Gastrocnemius medialis (tissue), 4 donors: ENCODE measurements at regions not wholly inside any gene's neighbourhood (a gene's known extent, or its start where the extent isn't known, plus 50 kb on each side); places are given as distances from the start of the nearest gene placed in this dataset.

Source experiments
- ATAC-seq, 2 donors: fragments of 150-250 bp; one replicate each; pipeline ENCODE4 v1.9.1; 2016
- DNase-seq, 2 donors: peaks; one replicate each; pipeline ENCODE4 v3.0.0-alpha.2; 2019
- H3K27ac ChIP-seq, 4 donors: fragments of 200-600 bp; sonication (generic); 1 replicate in 1 of 4; 2 replicates in 3 of 4; pipeline ENCODE4 v1.5.1; 2016 to 2018; ENCODE audit warnings: mild to moderate bottlenecking in 2 of 4, moderate library complexity in 1 of 4
- H3K27me3 ChIP-seq, 3 donors: fragments of 200-600 bp; sonication (generic) in 2 of 3; 1 replicate in 1 of 3; 2 replicates in 2 of 3; pipeline versions ENCODE4 v1.5.1 to v1.6.0; 2016 to 2019; ENCODE audit warnings: mild to moderate bottlenecking in 1 of 3, moderate library complexity in 1 of 3
- H3K36me3 ChIP-seq, 2 donors: fragments of 200-600 bp; sonication (generic) in 1 of 2; one replicate each; pipeline ENCODE4 v1.5.1; 2017 to 2018
- H3K4me1 ChIP-seq, 2 donors: fragments of 200-600 bp; sonication (generic) in 1 of 2; one replicate each; pipeline ENCODE4 v1.5.1; 2016 to 2017; ENCODE audit warnings: mild to moderate bottlenecking in 2 of 2
- H3K4me3 ChIP-seq, 4 donors: fragments of 200-600 bp; sonication (generic) in 3 of 4; 1 replicate in 1 of 4; 2 replicates in 3 of 4; pipeline ENCODE4 v1.5.1; 2016 to 2019; ENCODE audit warnings: mild to moderate bottlenecking in 2 of 4
- H3K9me3 ChIP-seq, 3 donors: fragments of 200-600 bp; sonication (generic) in 2 of 3; 1 replicate in 1 of 3; 2 replicates in 2 of 3; pipeline ENCODE4 v1.5.1; 2016 to 2019
- POLR2A ChIP-seq, 2 donors: fragments of 450-650 bp; IDR thresholded peaks; one replicate each; pipeline ENCODE4 v1.6.1; 2017; ENCODE audit warnings: antibody characterized with exemption in 2 of 2, mild to moderate bottlenecking in 2 of 2, moderate library complexity in 2 of 2
- in situ Hi-C, 4 donors: fragments of 200-750 bp; cut with MboI; loops; one replicate each; pipeline versions ENCODE4 v1.15.0 to v1.8.0; 2017; ENCODE audit warnings: low sequenced_read_pairs in 4 of 4
- intact Hi-C: fragments of 100-400 bp; cut with DNase I; formaldehyde crosslinking; loops from one replicate; pipeline ENCODE4 v1.15.1; 2023; ENCODE audit warnings: low total_unique reads
- TF ChIP-seq, protein P1 (sequence below), 5 experiments: fragments of 450-650 bp in 3 of 5; fragments of 200-600 bp in 2 of 5; sonication (generic) in 2 of 5; IDR thresholded peaks in 4 of 5; conservative IDR thresholded peaks in 1 of 5; 1 replicate in 4 of 5; 2 replicates in 1 of 5; pipeline ENCODE4 v1.5.1; 2016 to 2019; ENCODE audit warnings: antibody characterized with exemption in 5 of 5, mild to moderate bottlenecking in 3 of 5, moderate library complexity in 3 of 5

DNA sequence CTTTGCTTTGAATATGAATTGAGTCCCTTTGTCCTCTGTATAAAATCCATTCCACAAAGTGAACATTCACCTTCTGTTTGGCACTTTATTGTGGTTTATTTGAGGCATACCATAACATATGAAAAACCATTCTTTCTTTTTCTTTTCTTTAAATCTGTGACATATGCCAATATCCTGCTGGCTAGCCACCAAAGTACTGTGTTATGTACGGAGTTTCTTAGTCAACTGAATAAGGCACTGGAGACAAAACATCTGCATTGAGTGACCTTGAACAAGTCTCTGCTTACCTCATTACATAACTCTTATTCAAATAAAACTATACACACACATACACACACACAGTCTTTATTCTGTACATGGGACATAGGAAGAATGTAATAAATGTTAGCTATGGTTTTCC lies 872.8 kb downstream of the C4orf33 start:
- H3K9me3 ChIP-seq, result no peaks in the 10 kb centered on the region
- H3K36me3 ChIP-seq, result no peaks in the 10 kb centered on the region
- H3K4me1 ChIP-seq, result no peaks in the 10 kb centered on the region
- ATAC-seq (no peak), DNase-seq (no peak)
- no peaks in the 10 kb centered on the region for H3K27me3 ChIP-seq
- intact Hi-C loops, result no loop called here
- no peak overlapping the region for H3K27ac ChIP-seq
- in situ Hi-C loops, result no loop called here
- no peak overlapping the region for H3K4me3 ChIP-seq
- TF ChIP-seq, protein P1, sequence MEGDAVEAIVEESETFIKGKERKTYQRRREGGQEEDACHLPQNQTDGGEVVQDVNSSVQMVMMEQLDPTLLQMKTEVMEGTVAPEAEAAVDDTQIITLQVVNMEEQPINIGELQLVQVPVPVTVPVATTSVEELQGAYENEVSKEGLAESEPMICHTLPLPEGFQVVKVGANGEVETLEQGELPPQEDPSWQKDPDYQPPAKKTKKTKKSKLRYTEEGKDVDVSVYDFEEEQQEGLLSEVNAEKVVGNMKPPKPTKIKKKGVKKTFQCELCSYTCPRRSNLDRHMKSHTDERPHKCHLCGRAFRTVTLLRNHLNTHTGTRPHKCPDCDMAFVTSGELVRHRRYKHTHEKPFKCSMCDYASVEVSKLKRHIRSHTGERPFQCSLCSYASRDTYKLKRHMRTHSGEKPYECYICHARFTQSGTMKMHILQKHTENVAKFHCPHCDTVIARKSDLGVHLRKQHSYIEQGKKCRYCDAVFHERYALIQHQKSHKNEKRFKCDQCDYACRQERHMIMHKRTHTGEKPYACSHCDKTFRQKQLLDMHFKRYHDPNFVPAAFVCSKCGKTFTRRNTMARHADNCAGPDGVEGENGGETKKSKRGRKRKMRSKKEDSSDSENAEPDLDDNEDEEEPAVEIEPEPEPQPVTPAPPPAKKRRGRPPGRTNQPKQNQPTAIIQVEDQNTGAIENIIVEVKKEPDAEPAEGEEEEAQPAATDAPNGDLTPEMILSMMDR (IDR thresholded peaks at IDR 0.05 in 4 of 5, conservative IDR thresholded peaks at IDR 0.05 in 1 of 5), result no peak
- TF ChIP-seq POLR2A (IDR thresholded peaks at IDR 0.05), result no peak

DNA sequence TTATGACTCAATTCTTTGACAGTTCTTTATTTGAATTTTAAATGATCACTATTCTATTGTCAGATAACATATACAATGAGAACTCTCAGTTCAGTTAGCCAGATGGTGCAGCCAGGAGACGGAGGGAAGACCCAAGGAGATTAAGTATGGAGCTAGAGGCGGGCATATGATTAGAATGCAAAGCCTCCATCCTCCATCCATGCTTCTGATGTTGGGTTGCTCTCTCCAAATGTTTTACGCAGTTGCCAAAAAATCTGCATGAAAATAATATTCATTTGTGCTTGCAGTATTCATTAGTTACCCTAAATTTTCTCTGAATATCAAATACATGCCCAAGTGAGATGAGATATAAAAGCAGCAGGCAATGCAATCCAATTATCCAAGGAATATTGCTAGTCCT lies 874.8 kb downstream of the C4orf33 start:
- Histone ChIP-seq H3K4me3 (no peak overlapping the region), H3K4me1 (no peaks in the 10 kb centered on the region), H3K27me3 (no peaks in the 10 kb centered on the region), H3K27ac (no peak overlapping the region), H3K36me3 (no peaks in the 10 kb centered on the region), H3K9me3 (no peaks in the 10 kb centered on the region)
- DNase-seq (no peak), ATAC-seq (no peak)
- intact Hi-C loops, result no loop called here
- in situ Hi-C loops, result no loop called here
- no peak for TF ChIP-seq POLR2A (IDR thresholded peaks at IDR 0.05)
- TF ChIP-seq, protein P1 (IDR thresholded peaks at IDR 0.05 in 4 of 5, conservative IDR thresholded peaks at IDR 0.05 in 1 of 5), result no peak

DNA sequence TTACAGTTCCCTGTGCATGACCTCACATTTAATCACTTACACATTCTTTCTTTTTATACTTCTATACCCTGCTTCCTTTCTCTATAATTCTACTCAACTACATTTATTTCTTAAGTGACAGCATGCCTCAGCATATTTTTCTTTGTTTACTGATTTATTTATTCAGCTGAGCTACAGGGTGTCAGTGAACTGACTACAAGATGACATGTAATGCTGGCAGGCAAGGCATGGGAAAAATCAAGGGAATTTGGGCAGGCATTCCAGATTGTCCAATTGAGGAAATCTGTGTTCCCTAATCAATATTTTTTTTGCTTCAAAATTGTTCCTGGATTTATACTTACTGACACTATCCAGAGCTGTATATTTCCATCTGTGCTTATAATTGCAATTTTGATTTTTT lies 875.5 kb downstream of the C4orf33 start:
- Histone ChIP-seq H3K27me3 (no peaks in the 10 kb centered on the region), H3K9me3 (no peaks in the 10 kb centered on the region), H3K36me3 (no peaks in the 10 kb centered on the region), H3K27ac (no peak overlapping the region), H3K4me3 (no peak overlapping the region), H3K4me1 (no peaks in the 10 kb centered on the region)
- TF ChIP-seq, protein P1 (IDR thresholded peaks at IDR 0.05 in 4 of 5, conservative IDR thresholded peaks at IDR 0.05 in 1 of 5), result no peak
- TF ChIP-seq POLR2A (IDR thresholded peaks at IDR 0.05), result no peak
- DNase-seq (no peak), ATAC-seq (no peak)
- in situ Hi-C loops, result no loop called here
- intact Hi-C loops, result no loop called here

GRCh38 chr4:129972257-129972656 lies 876.3 kb downstream of the C4orf33 start:
- no peak for ATAC-seq
- Histone ChIP-seq H3K27ac (no peak overlapping the region), H3K4me1 (no peaks in the 10 kb centered on the region), H3K27me3 (no peaks in the 10 kb centered on the region), H3K4me3 (no peak overlapping the region), H3K36me3 (no peaks in the 10 kb centered on the region), H3K9me3 (no peaks in the 10 kb centered on the region)
- intact Hi-C loops (no loop called here), in situ Hi-C loops (no loop called here)
- DNase-seq, result no peak
- TF ChIP-seq, protein P1 (IDR thresholded peaks at IDR 0.05 in 4 of 5, conservative IDR thresholded peaks at IDR 0.05 in 1 of 5), result no peak
- TF ChIP-seq POLR2A (IDR thresholded peaks at IDR 0.05), result no peak

DNA sequence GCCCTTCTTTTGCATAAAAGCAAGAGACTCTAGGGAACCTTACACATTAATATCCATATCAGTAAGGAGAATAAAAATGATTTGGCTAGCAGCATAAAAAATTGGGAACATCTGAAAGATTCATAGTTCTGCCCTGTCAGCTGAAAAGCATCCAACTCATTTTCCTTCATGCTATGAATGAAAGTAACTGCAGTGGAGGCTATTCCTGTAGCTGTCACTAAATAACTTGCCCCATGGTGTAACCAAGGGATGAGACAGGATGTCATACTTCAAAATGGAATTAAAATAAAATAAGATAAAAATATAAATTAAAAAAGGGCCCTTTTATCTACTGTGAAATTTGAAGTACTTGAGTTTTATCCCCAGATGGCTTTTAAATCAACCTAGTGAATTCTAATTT lies 878.8 kb downstream of the C4orf33 start:
- no peak overlapping the region for H3K27ac ChIP-seq
- TF ChIP-seq POLR2A (IDR thresholded peaks at IDR 0.05), result no peak
- TF ChIP-seq, protein P1 (IDR thresholded peaks at IDR 0.05 in 4 of 5, conservative IDR thresholded peaks at IDR 0.05 in 1 of 5), result no peak
- ATAC-seq (no peak), DNase-seq (no peak)
- H3K9me3 ChIP-seq, result no peaks in the 10 kb centered on the region
- no peak overlapping the region for H3K4me3 ChIP-seq
- no peaks in the 10 kb centered on the region for H3K36me3 ChIP-seq
- in situ Hi-C loops (loop anchor here in 1 of 4 donors (25.0 kb wide), 1 partner anchor 113 kb away; no protein-coding TSS in a partner anchor), intact Hi-C loops (no loop called here)
- H3K4me1 ChIP-seq, result no peaks in the 10 kb centered on the region
- H3K27me3 ChIP-seq, result no peaks in the 10 kb centered on the region
